Nephron progenitor cell (in vitro differentiated cells): ENCODE measurements at regions not wholly inside any gene's neighbourhood (a gene's known extent, or its start where the extent isn't known, plus 50 kb on each side); places are given as distances from the start of the nearest gene placed in this dataset.

Experiments
- DNase-seq: peaks from one replicate; pipeline ENCODE4 v3.0.0; 2021
- H3K27ac Mint-ChIP-seq: 2 replicates; pipeline ENCODE4 v1.8.0; 2021; ENCODE audit warnings: mild to moderate bottlenecking, moderate library complexity, mixed read lengths
- H3K27me3 Mint-ChIP-seq: 2 replicates; pipeline ENCODE4 v1.8.0; 2021; ENCODE audit warnings: mild to moderate bottlenecking, low read depth, mixed read lengths; ENCODE audit not compliant: poor library complexity
- H3K36me3 Mint-ChIP-seq: 2 replicates; pipeline ENCODE4 v1.8.0; 2021; ENCODE audit warnings: low read depth, mixed read lengths
- H3K4me1 Mint-ChIP-seq: 2 replicates; pipeline ENCODE4 v1.8.0; 2021; ENCODE audit warnings: mixed read lengths
- H3K4me3 Mint-ChIP-seq: 2 replicates; pipeline ENCODE4 v1.8.0; 2021; ENCODE audit warnings: mild to moderate bottlenecking, moderate library complexity, mixed read lengths
- H3K9me3 Mint-ChIP-seq: 2 replicates; pipeline ENCODE4 v1.8.0; 2021; ENCODE audit warnings: mild to moderate bottlenecking, moderate library complexity, mixed read lengths
- CTCF ChIP-seq: fragments of 200-600 bp; sonication (generic); IDR thresholded peaks from 2 replicates; pipeline ENCODE4 v1.5.0; 2021; ENCODE audit warnings: antibody characterized with exemption

- Mint-ChIP-seq H3K4me1 (peaks cover 26% of the 10 kb centered on the region), H3K36me3 (peaks cover 10% of the 10 kb centered on the region), H3K27me3 (no peaks in the 10 kb centered on the region), H3K27ac (no peak overlapping the region), H3K4me3 (no peak overlapping the region), H3K9me3 (peaks cover 20% of the 10 kb centered on the region)
- no peak for DNase-seq
- TF ChIP-seq CTCF = no peak
Observed at GRCh38 chr3:31210068-31210645, 315.7 kb upstream of the GADL1 start.

- Mint-ChIP-seq H3K27me3 (no peaks in the 10 kb centered on the region), H3K9me3 (no peaks in the 10 kb centered on the region), H3K27ac (peak overlapping the region; percentile 82), H3K4me1 (peaks cover 38% of the 10 kb centered on the region), H3K4me3 (no peak overlapping the region), H3K36me3 (no peaks in the 10 kb centered on the region)
- DNase-seq = no peak
- TF ChIP-seq CTCF = no peak
Observed at GRCh38 chr3:31213869-31214486, 318.7 kb upstream of the STT3B start.

- Mint-ChIP-seq H3K27ac (no peak overlapping the region), H3K4me3 (no peak overlapping the region), H3K27me3 (peaks cover 2% of the 10 kb centered on the region), H3K4me1 (peaks cover 38% of the 10 kb centered on the region), H3K9me3 (no peaks in the 10 kb centered on the region), H3K36me3 (no peaks in the 10 kb centered on the region)
- no peak for DNase-seq
- no peak for TF ChIP-seq CTCF
Observed at GRCh38 chr3:31218082-31218481, 314.6 kb upstream of the STT3B start.

GRCh38 chr3:31219131-31219843 is 313.4 kb upstream of the STT3B start:
- Mint-ChIP-seq H3K36me3 (no peaks in the 10 kb centered on the region), H3K27ac (no peak overlapping the region), H3K4me1 (peaks cover 38% of the 10 kb centered on the region), H3K9me3 (no peaks in the 10 kb centered on the region), H3K27me3 (peaks cover 5% of the 10 kb centered on the region), H3K4me3 (no peak overlapping the region)
- DNase-seq = no peak
- no peak for TF ChIP-seq CTCF

- no peak overlapping the region for H3K27ac Mint-ChIP-seq
- no peaks in the 10 kb centered on the region for H3K9me3 Mint-ChIP-seq
- H3K36me3 Mint-ChIP-seq = no peaks in the 10 kb centered on the region
- peaks cover 5% of the 10 kb centered on the region for H3K27me3 Mint-ChIP-seq
- peaks cover 29% of the 10 kb centered on the region for H3K4me1 Mint-ChIP-seq
- no peak for DNase-seq
- no peak overlapping the region for H3K4me3 Mint-ChIP-seq
- no peak for TF ChIP-seq CTCF
Observed at GRCh38 chr3:31220431-31220830, 312.3 kb upstream of the STT3B start.
